Adipocyte (in vitro differentiated cells): ENCODE measurements at regions not wholly inside any gene's neighbourhood (a gene's known extent, or its start where the extent isn't known, plus 50 kb on each side); places are given as distances from the start of the nearest gene placed in this dataset.

Source experiments
- DNase-seq: peaks from one replicate; pipeline ENCODE4 v3.0.0-alpha.2; 2015; ENCODE audit warnings: low read depth
- H3K27me3 ChIP-seq: replicated peaks from 2 replicates; pipeline ENCODE4 v1.7.0; 2013; ENCODE audit warnings: mild to moderate bottlenecking, low read length, moderate library complexity; ENCODE audit not compliant: control insufficient read depth, insufficient read depth
- H3K36me3 ChIP-seq: 2 replicates; pipeline ENCODE4 v1.7.0; 2013; ENCODE audit warnings: low read length, mild to moderate bottlenecking, moderate library complexity; ENCODE audit not compliant: control insufficient read depth, insufficient read depth, severe bottlenecking
- H3K4me1 ChIP-seq: 2 replicates; pipeline ENCODE4 v1.7.0; 2013; ENCODE audit warnings: mild to moderate bottlenecking, low read length, moderate library complexity; ENCODE audit not compliant: control insufficient read depth, insufficient read depth
- H3K4me3 ChIP-seq: 2 replicates; pipeline ENCODE4 v1.7.0; 2013; ENCODE audit warnings: mild to moderate bottlenecking, low read length, moderate library complexity
- H3K9ac ChIP-seq: 2 replicates; pipeline ENCODE4 v1.7.0; 2013; ENCODE audit warnings: mild to moderate bottlenecking, low read length, moderate library complexity
- H3K9me3 ChIP-seq: 2 replicates; pipeline ENCODE4 v1.7.0; 2013; ENCODE audit warnings: mild to moderate bottlenecking, low read length, moderate library complexity; ENCODE audit not compliant: control insufficient read depth

GRCh38 chr17:34178092-34178491 lies 77.0 kb upstream of the CCL2 start:
- no peak overlapping the region for H3K9ac ChIP-seq
- H3K27me3 ChIP-seq: peaks cover 13% of the 10 kb centered on the region

GRCh38 chr17:34182036-34182803 lies 72.9 kb upstream of the CCL2 start:
- no peak for DNase-seq
- Histone ChIP-seq H3K27me3 (peaks cover 13% of the 10 kb centered on the region), H3K9me3 (no peaks in the 10 kb centered on the region), H3K4me1 (peaks cover 9% of the 10 kb centered on the region), H3K9ac (no peak overlapping the region), H3K4me3 (no peak overlapping the region), H3K36me3 (no peaks in the 10 kb centered on the region)

More at GRCh38 chr17:34178092-34178491, 77.0 kb upstream of the CCL2 start:
- Histone ChIP-seq H3K9me3 (no peaks in the 10 kb centered on the region), H3K4me1 (peaks cover 24% of the 10 kb centered on the region), H3K36me3 (no peaks in the 10 kb centered on the region), H3K4me3 (no peak overlapping the region)
- no peak for DNase-seq

GRCh38 chr17:34195987-34196386 lies 59.1 kb upstream of the CCL2 start:
- Histone ChIP-seq H3K27me3 (peaks cover 4% of the 10 kb centered on the region), H3K9me3 (no peaks in the 10 kb centered on the region), H3K9ac (no peak overlapping the region), H3K4me1 (no peaks in the 10 kb centered on the region), H3K36me3 (no peaks in the 10 kb centered on the region), H3K4me3 (no peak overlapping the region)
- no peak for DNase-seq

GRCh38 chr17:34198519-34198918 lies 56.6 kb upstream of the CCL2 start:
- DNase-seq: no peak
- peaks cover 8% of the 10 kb centered on the region for H3K9me3 ChIP-seq
- peaks cover 4% of the 10 kb centered on the region for H3K27me3 ChIP-seq
- no peaks in the 10 kb centered on the region for H3K4me1 ChIP-seq
- H3K36me3 ChIP-seq: no peaks in the 10 kb centered on the region
- no peak overlapping the region for H3K9ac ChIP-seq
- H3K4me3 ChIP-seq: no peak overlapping the region

GRCh38 chr17:34199454-34199853 lies 55.6 kb upstream of the CCL2 start:
- peaks cover 8% of the 10 kb centered on the region for H3K9me3 ChIP-seq
- H3K36me3 ChIP-seq: no peaks in the 10 kb centered on the region
- H3K9ac ChIP-seq: no peak overlapping the region
- H3K27me3 ChIP-seq: peaks cover 4% of the 10 kb centered on the region
- no peak for DNase-seq
- no peak overlapping the region for H3K4me3 ChIP-seq
- H3K4me1 ChIP-seq: no peaks in the 10 kb centered on the region

- H3K9me3 ChIP-seq: peaks cover 8% of the 10 kb centered on the region
- no peak overlapping the region for H3K4me3 ChIP-seq
- peaks cover 4% of the 10 kb centered on the region for H3K27me3 ChIP-seq
- H3K9ac ChIP-seq: no peak overlapping the region
- H3K4me1 ChIP-seq: no peaks in the 10 kb centered on the region
- DNase-seq: peak; percentile 90
- no peaks in the 10 kb centered on the region for H3K36me3 ChIP-seq
Measured at GRCh38 chr17:34199932-34200534, 55.1 kb upstream of the CCL2 start.

- H3K4me1 ChIP-seq: no peaks in the 10 kb centered on the region
- no peak overlapping the region for H3K9ac ChIP-seq
- H3K4me3 ChIP-seq: no peak overlapping the region
- DNase-seq: no peak
- peaks cover 4% of the 10 kb centered on the region for H3K27me3 ChIP-seq
- no peaks in the 10 kb centered on the region for H3K36me3 ChIP-seq
- H3K9me3 ChIP-seq: peaks cover 8% of the 10 kb centered on the region
Measured at GRCh38 chr17:34201225-34201624, 53.9 kb upstream of the CCL2 start.

- no peak overlapping the region for H3K4me3 ChIP-seq
- H3K9me3 ChIP-seq: peaks cover 8% of the 10 kb centered on the region
- no peaks in the 10 kb centered on the region for H3K4me1 ChIP-seq
- H3K27me3 ChIP-seq: peaks cover 4% of the 10 kb centered on the region
- no peak overlapping the region for H3K9ac ChIP-seq
- no peaks in the 10 kb centered on the region for H3K36me3 ChIP-seq
- no peak for DNase-seq
Measured at GRCh38 chr17:34201767-34202166, 53.3 kb upstream of the CCL2 start.

GRCh38 chr17:34203018-34203638 lies 52.0 kb upstream of the CCL2 start:
- H3K36me3 ChIP-seq: no peaks in the 10 kb centered on the region
- H3K4me1 ChIP-seq: no peaks in the 10 kb centered on the region
- H3K4me3 ChIP-seq: no peak overlapping the region
- no peak for DNase-seq
- H3K9ac ChIP-seq: no peak overlapping the region
- H3K27me3 ChIP-seq: peaks cover 3% of the 10 kb centered on the region
- H3K9me3 ChIP-seq: peaks cover 8% of the 10 kb centered on the region

- no peaks in the 10 kb centered on the region for H3K36me3 ChIP-seq
- H3K9me3 ChIP-seq: peaks cover 8% of the 10 kb centered on the region
- no peak for DNase-seq
- H3K4me3 ChIP-seq: no peak overlapping the region
- no peak overlapping the region for H3K9ac ChIP-seq
- no peaks in the 10 kb centered on the region for H3K27me3 ChIP-seq
- no peaks in the 10 kb centered on the region for H3K4me1 ChIP-seq
Measured at GRCh38 chr17:34204402-34204801, 50.7 kb upstream of the CCL2 start.
